GM21447 (cell line): ENCODE measurements at regions not wholly inside any gene's neighbourhood (a gene's known extent, or its start where the extent isn't known, plus 50 kb on each side); places are given as distances from the start of the nearest gene placed in this dataset.

Experiments used
- ATAC-seq: cut with Tn5 transposase; IDR thresholded peaks from one replicate; pipeline ENCODE4 v1.9.1; 2021; ENCODE audit not compliant: unreplicated experiment

GRCh38 chrX:96311366-96311765 lies 373.3 kb upstream of the DIAPH2 start:
- no peak for ATAC-seq

- ATAC-seq = no peak
Observed at GRCh38 chrX:96314985-96315384, 369.7 kb upstream of the DIAPH2 start.

- no peak for ATAC-seq
Observed at GRCh38 chrX:96361844-96362243, 322.8 kb upstream of the DIAPH2 start.

GRCh38 chrX:96372313-96373046 lies 312.2 kb upstream of the DIAPH2 start:
- no peak for ATAC-seq

GRCh38 chrX:96373047-96373355 lies 311.6 kb upstream of the DIAPH2 start:
- no peak for ATAC-seq

- no peak for ATAC-seq
Observed at GRCh38 chrX:96376266-96376665, 308.4 kb upstream of the DIAPH2 start.

- no peak for ATAC-seq
Observed at GRCh38 chrX:96379951-96380350, 304.7 kb upstream of the DIAPH2 start.

GRCh38 chrX:96382018-96382417 lies 302.6 kb upstream of the DIAPH2 start:
- ATAC-seq = no peak

GRCh38 chrX:96383428-96383827 lies 301.2 kb upstream of the DIAPH2 start:
- no peak for ATAC-seq

GRCh38 chrX:96386325-96386724 lies 298.3 kb upstream of the DIAPH2 start:
- ATAC-seq = no peak

- no peak for ATAC-seq
Observed at GRCh38 chrX:96386981-96387380, 297.7 kb upstream of the DIAPH2 start.

- ATAC-seq = no peak
Observed at GRCh38 chrX:96387801-96388200, 296.8 kb upstream of the DIAPH2 start.

GRCh38 chrX:96389281-96390047 lies 295.2 kb upstream of the DIAPH2 start:
- no peak for ATAC-seq

GRCh38 chrX:96394598-96394997 lies 290.0 kb upstream of the DIAPH2 start:
- no peak for ATAC-seq

GRCh38 chrX:96403446-96403845 lies 281.2 kb upstream of the DIAPH2 start:
- no peak for ATAC-seq

GRCh38 chrX:96405842-96406241 lies 278.8 kb upstream of the DIAPH2 start:
- no peak for ATAC-seq

- no peak for ATAC-seq
Observed at GRCh38 chrX:96407072-96407471, 277.6 kb upstream of the DIAPH2 start.

- ATAC-seq = no peak
Observed at GRCh38 chrX:96407501-96407900, 277.1 kb upstream of the DIAPH2 start.

- no peak for ATAC-seq
Observed at GRCh38 chrX:96407981-96408380, 276.7 kb upstream of the DIAPH2 start.

GRCh38 chrX:96410927-96411326 lies 273.7 kb upstream of the DIAPH2 start:
- no peak for ATAC-seq

GRCh38 chrX:96417695-96418094 lies 266.9 kb upstream of the DIAPH2 start:
- no peak for ATAC-seq

- no peak for ATAC-seq
Observed at GRCh38 chrX:96424007-96424406, 260.6 kb upstream of the DIAPH2 start.

- ATAC-seq = no peak
Observed at GRCh38 chrX:96425200-96425599, 259.4 kb upstream of the DIAPH2 start.
